ENCODE measurements at regions not wholly inside any gene's neighbourhood (a gene's known extent, or its start where the extent isn't known, plus 50 kb on each side); places are given as distances from the start of the nearest gene placed in this dataset.

GRCh38 chr2:239469106-239469960, 68.5 kb upstream of the HDAC4 start:
- TF ChIP-seq CTCF (IDR thresholded peaks at IDR 0.05) (no peak), POLR2A (IDR thresholded peaks at IDR 0.05) (no peak)
